Keratinocyte (primary cell): ENCODE measurements at regions not wholly inside any gene's neighbourhood (a gene's known extent, or its start where the extent isn't known, plus 50 kb on each side); places are given as distances from the start of the nearest gene placed in this dataset.

Experiments
- DNase-seq: peaks from one replicate; pipeline ENCODE4 v3.0.0-alpha.2; 2011; ENCODE audit warnings: low read depth, missing footprints, low spot score
- FAIRE-seq: peaks from 2 replicates; lab custom pipeline; 2011; peaks lifted over from hg19 to GRCh38; lab: Jason Lieb, UNC
- H2AFZ ChIP-seq: 2 replicates; pipeline ENCODE4 v1.6.0; 2012; ENCODE audit warnings: low read length, control low read depth, inconsistent platforms; ENCODE audit not compliant: control insufficient read depth
- H3K27ac ChIP-seq: 2 replicates; pipeline ENCODE4 v1.5.1; 2011; ENCODE audit warnings: low read length; ENCODE audit not compliant: control insufficient read depth, insufficient read depth
- H3K27me3 ChIP-seq: 3 replicates; pipeline ENCODE4 v1.6.0; 2011; ENCODE audit warnings: low read length; ENCODE audit not compliant: control insufficient read depth, insufficient read depth; ENCODE audit errors: extremely low read depth
- H3K36me3 ChIP-seq, 2 experiments: 2 replicates in 1 of 2; 3 replicates in 1 of 2; pipeline ENCODE4 v1.5.1; 2011; ENCODE audit warnings: low read length in 2 of 2, mild to moderate bottlenecking in 1 of 2; ENCODE audit not compliant: control insufficient read depth in 2 of 2, insufficient read depth in 2 of 2; ENCODE audit errors: extremely low read depth in 1 of 2
- H3K4me1 ChIP-seq: 3 replicates; pipeline ENCODE4 v1.5.1; 2011; ENCODE audit warnings: low read length; ENCODE audit not compliant: control insufficient read depth, insufficient read depth; ENCODE audit errors: extremely low read depth
- H3K4me2 ChIP-seq: 3 replicates; pipeline ENCODE4 v1.6.0; 2011; ENCODE audit warnings: low read depth, low read length; ENCODE audit not compliant: control insufficient read depth, insufficient read depth; ENCODE audit errors: extremely low read depth
- H3K4me3 ChIP-seq, 3 experiments: fragments of 200-600 bp in 1 of 3; sonication (generic) in 1 of 3; 2 replicates in 2 of 3; 3 replicates in 1 of 3; pipeline ENCODE4 v1.5.1; 2011 to 2016; ENCODE audit warnings: low read length in 3 of 3, mild to moderate bottlenecking in 3 of 3, control low read depth in 2 of 3, inconsistent platforms in 1 of 3, low read depth in 1 of 3, mixed read lengths in 1 of 3, mixed run types in 1 of 3, moderate library complexity in 1 of 3; ENCODE audit not compliant: control insufficient read depth in 2 of 3, insufficient read depth in 2 of 3; ENCODE audit errors: extremely low read depth in 1 of 3
- H3K79me2 ChIP-seq: 2 replicates; pipeline ENCODE4 v1.6.0; 2012; ENCODE audit warnings: low read length; ENCODE audit not compliant: control insufficient read depth, insufficient read depth
- H3K9ac ChIP-seq: 3 replicates; pipeline ENCODE4 v1.6.0; 2011; ENCODE audit warnings: low read length; ENCODE audit not compliant: control insufficient read depth, insufficient read depth; ENCODE audit errors: extremely low read depth
- H3K9me1 ChIP-seq: 3 replicates; pipeline ENCODE4 v1.6.0; 2011; ENCODE audit warnings: low read length; ENCODE audit not compliant: control insufficient read depth, insufficient read depth; ENCODE audit errors: extremely low read depth
- H3K9me3 ChIP-seq: 2 replicates; pipeline ENCODE4 v1.5.1; 2012; ENCODE audit warnings: low read depth, low read length; ENCODE audit not compliant: control insufficient read depth
- H4K20me1 ChIP-seq: 3 replicates; pipeline ENCODE4 v1.6.0; 2011; ENCODE audit warnings: low read length; ENCODE audit not compliant: control insufficient read depth, insufficient read depth; ENCODE audit errors: extremely low read depth
- EZH2 ChIP-seq: IDR thresholded peaks from one replicate; pipeline ENCODE4 v1.6.1; 2012; ENCODE audit warnings: inconsistent platforms, mild to moderate bottlenecking, low read length, moderate library complexity
- dilution Hi-C: fragments of 300-500 bp; cut with MboI; formaldehyde crosslinking; loops from one replicate; pipeline ENCODE4 v1.7.0; 2020; ENCODE audit warnings: low sequenced_read_pairs; ENCODE audit not compliant: extremely low pct_ligation_motif_present
- TF ChIP-seq, protein P1 (sequence below), 3 experiments: IDR thresholded peaks in 1 of 3; conservative IDR thresholded peaks in 1 of 3; optimal IDR thresholded peaks in 1 of 3; 2 replicates in 2 of 3; 3 replicates in 1 of 3; pipeline versions ENCODE3 to v1.5.1; 2011; ENCODE audit warnings: low read length in 3 of 3, mild to moderate bottlenecking in 3 of 3, moderate library complexity in 2 of 3, control low read depth in 1 of 3, inconsistent platforms in 1 of 3; ENCODE audit not compliant: insufficient read depth in 2 of 3; ENCODE audit errors: extremely low read depth in 1 of 3

DNA sequence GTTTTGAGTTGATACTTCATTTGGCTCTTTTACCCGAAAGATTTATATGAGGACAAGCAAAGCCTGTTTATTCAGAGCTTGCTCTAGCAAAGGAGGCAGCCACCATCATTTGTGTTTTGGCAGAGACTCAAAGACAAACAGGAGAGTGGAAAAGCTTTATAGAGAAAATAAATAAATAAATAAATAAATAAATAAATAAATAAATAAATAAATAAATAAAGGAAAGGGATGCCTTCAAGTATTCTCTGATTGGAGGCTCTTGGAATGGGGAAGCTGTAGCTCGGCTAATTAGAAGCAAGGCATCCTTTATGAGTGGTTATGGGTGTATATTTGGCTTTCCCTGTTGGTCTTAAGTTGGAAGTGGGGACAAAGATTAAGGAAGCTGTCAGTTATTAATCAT lies 229.8 kb downstream of the RASSF9 start:
- no peak overlapping the region for H3K9ac ChIP-seq
- no peaks in the 10 kb centered on the region for H3K4me1 ChIP-seq
- TF ChIP-seq EZH2, result no peak
- TF ChIP-seq, protein P1, sequence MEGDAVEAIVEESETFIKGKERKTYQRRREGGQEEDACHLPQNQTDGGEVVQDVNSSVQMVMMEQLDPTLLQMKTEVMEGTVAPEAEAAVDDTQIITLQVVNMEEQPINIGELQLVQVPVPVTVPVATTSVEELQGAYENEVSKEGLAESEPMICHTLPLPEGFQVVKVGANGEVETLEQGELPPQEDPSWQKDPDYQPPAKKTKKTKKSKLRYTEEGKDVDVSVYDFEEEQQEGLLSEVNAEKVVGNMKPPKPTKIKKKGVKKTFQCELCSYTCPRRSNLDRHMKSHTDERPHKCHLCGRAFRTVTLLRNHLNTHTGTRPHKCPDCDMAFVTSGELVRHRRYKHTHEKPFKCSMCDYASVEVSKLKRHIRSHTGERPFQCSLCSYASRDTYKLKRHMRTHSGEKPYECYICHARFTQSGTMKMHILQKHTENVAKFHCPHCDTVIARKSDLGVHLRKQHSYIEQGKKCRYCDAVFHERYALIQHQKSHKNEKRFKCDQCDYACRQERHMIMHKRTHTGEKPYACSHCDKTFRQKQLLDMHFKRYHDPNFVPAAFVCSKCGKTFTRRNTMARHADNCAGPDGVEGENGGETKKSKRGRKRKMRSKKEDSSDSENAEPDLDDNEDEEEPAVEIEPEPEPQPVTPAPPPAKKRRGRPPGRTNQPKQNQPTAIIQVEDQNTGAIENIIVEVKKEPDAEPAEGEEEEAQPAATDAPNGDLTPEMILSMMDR (optimal IDR thresholded peaks at IDR 0.05 in 1 of 3, IDR thresholded peaks at IDR 0.05 in 1 of 3, conservative IDR thresholded peaks at IDR 0.05 in 1 of 3; ENCODE audit: extremely low read depth in 1 of 3, insufficient read depth in 2 of 3, low read length in 3 of 3), result no peak
- H3K9me3 ChIP-seq, result no peaks in the 10 kb centered on the region
- dilution Hi-C loops, result no loop called here
- no peak for FAIRE-seq
- H3K9me1 ChIP-seq, result no peaks in the 10 kb centered on the region
- no peak overlapping the region for H2AFZ ChIP-seq
- H3K4me2 ChIP-seq, result no peak overlapping the region
- H3K4me3 ChIP-seq, result no peak overlapping the region
- no peak for DNase-seq
- no peaks in the 10 kb centered on the region for H3K27me3 ChIP-seq
- H3K27ac ChIP-seq, result no peak overlapping the region
- no peaks in the 10 kb centered on the region for H4K20me1 ChIP-seq
- H3K36me3 ChIP-seq, result no peaks in the 10 kb centered on the region
- H3K79me2 ChIP-seq, result no peaks in the 10 kb centered on the region

DNA sequence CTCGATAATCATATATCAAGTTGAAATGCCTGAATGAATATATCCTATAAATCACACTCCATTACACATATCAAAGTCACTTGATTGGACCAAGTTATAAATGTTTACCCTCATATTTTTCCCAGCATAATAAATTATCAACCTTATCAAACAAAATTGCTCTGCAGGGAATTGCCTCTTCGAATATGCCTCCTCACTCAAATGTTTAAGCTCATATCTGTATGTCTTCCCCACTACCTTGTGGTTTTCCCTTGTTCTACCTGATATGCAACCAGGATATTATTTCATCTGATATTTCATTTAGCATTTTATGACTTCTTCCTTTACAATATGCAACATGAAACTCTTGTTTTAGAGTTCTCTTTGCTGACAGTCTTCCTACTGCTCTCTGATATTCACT lies 226.4 kb downstream of the RASSF9 start:
- dilution Hi-C loops, result no loop called here
- no peaks in the 10 kb centered on the region for H3K79me2 ChIP-seq
- DNase-seq (no peak), FAIRE-seq (no peak)
- H4K20me1 ChIP-seq, result no peaks in the 10 kb centered on the region
- H2AFZ ChIP-seq, result no peak overlapping the region
- H3K9ac ChIP-seq, result no peak overlapping the region
- no peak overlapping the region for H3K4me3 ChIP-seq
- H3K9me1 ChIP-seq, result no peaks in the 10 kb centered on the region
- TF ChIP-seq, protein P1 (optimal IDR thresholded peaks at IDR 0.05 in 1 of 3, IDR thresholded peaks at IDR 0.05 in 1 of 3, conservative IDR thresholded peaks at IDR 0.05 in 1 of 3; ENCODE audit: extremely low read depth in 1 of 3, insufficient read depth in 2 of 3, low read length in 3 of 3), result no peak
- TF ChIP-seq EZH2, result no peak
- no peaks in the 10 kb centered on the region for H3K9me3 ChIP-seq
- no peak overlapping the region for H3K27ac ChIP-seq
- no peaks in the 10 kb centered on the region for H3K27me3 ChIP-seq
- no peaks in the 10 kb centered on the region for H3K36me3 ChIP-seq
- no peaks in the 10 kb centered on the region for H3K4me1 ChIP-seq
- H3K4me2 ChIP-seq, result no peak overlapping the region
